Caco-2 (cell line): ENCODE measurements at regions not wholly inside any gene's neighbourhood (a gene's known extent, or its start where the extent isn't known, plus 50 kb on each side); places are given as distances from the start of the nearest gene placed in this dataset.

Experiments
- BruUV-seq: library from RNA; stranded (reverse); fragments of 400-500 nt; replicated peaks from 2 replicates; lab custom pipeline; 2021; lab: Mats Ljungman, UMichigan
- CTCF ChIA-PET: fragments of 300-600 bp; sonication (Branson Sonifier 250); formaldehyde crosslinking; loops from one replicate; lab custom pipeline; 2022; ENCODE audit warnings: antibody characterized with exemption; lab: Charles Lee
- POLR2A ChIA-PET: fragments of 300-600 bp; sonication (Branson Sonifier 250); formaldehyde crosslinking; loops from one replicate; lab custom pipeline; 2022; ENCODE audit warnings: antibody characterized with exemption; lab: Charles Lee
- DNase-seq, 2 experiments: peaks; one replicate each; pipeline versions ENCODE4 v3.0.0 to v3.0.0-alpha.2; 2020 to 2022
- H3K27me3 ChIP-seq: replicated peaks from 2 replicates; pipeline ENCODE4 v1.6.0; 2011; ENCODE audit warnings: low read length; ENCODE audit not compliant: control insufficient read depth, insufficient read depth
- H3K36me3 ChIP-seq: 2 replicates; pipeline ENCODE4 v1.5.1; 2011; ENCODE audit warnings: low read length; ENCODE audit not compliant: control insufficient read depth, insufficient read depth
- H3K4me1 ChIP-seq: fragments of 250-450 bp; sonication (Bioruptor Pico); 2 replicates; pipeline ENCODE4 v1.5.1; 2020; ENCODE audit warnings: mild to moderate bottlenecking
- H3K4me3 ChIP-seq: 2 replicates; pipeline ENCODE4 v1.5.1; 2011; ENCODE audit warnings: low read depth, mild to moderate bottlenecking, control low read depth, low read length
- H3K9me3 ChIP-seq: fragments of 250-450 bp; sonication (Bioruptor Pico); 2 replicates; pipeline ENCODE4 v1.5.1; 2020; ENCODE audit warnings: mild to moderate bottlenecking, moderate library complexity
- H3K27ac Mint-ChIP-seq: one replicate; pipeline ENCODE4 v1.8.0; 2022; ENCODE audit warnings: mixed read lengths; ENCODE audit not compliant: unreplicated experiment
- H3K27me3 Mint-ChIP-seq: one replicate; pipeline ENCODE4 v1.8.0; 2022; ENCODE audit warnings: mixed read lengths; ENCODE audit not compliant: insufficient read depth, unreplicated experiment
- H3K36me3 Mint-ChIP-seq: one replicate; pipeline ENCODE4 v1.8.0; 2022; ENCODE audit warnings: mild to moderate bottlenecking, mixed read lengths; ENCODE audit not compliant: insufficient read depth, unreplicated experiment
- H3K4me1 Mint-ChIP-seq: one replicate; pipeline ENCODE4 v1.8.0; 2022; ENCODE audit warnings: low read depth, mixed read lengths; ENCODE audit not compliant: unreplicated experiment
- H3K4me3 Mint-ChIP-seq: one replicate; pipeline ENCODE4 v1.8.0; 2022; ENCODE audit warnings: mild to moderate bottlenecking, moderate library complexity, mixed read lengths; ENCODE audit not compliant: unreplicated experiment
- H3K9me3 Mint-ChIP-seq: one replicate; pipeline ENCODE4 v1.8.0; 2022; ENCODE audit warnings: mixed read lengths; ENCODE audit not compliant: unreplicated experiment
- intact Hi-C: fragments of 100-400 bp; cut with micrococcal nuclease; formaldehyde crosslinking; loops from one replicate; pipeline ENCODE4 v1.10.0; 2022; ENCODE audit not compliant: unreplicated experiment
- TF ChIP-seq, protein P1 (sequence below), 2 experiments: fragments of 200-600 bp in 1 of 2; IDR thresholded peaks; 1 replicate in 1 of 2; 2 replicates in 1 of 2; pipeline versions ENCODE4 v1.5.1 to v1.8.0; 2011 to 2022; ENCODE audit warnings: antibody characterized with exemption in 1 of 2, control low read depth in 1 of 2, inconsistent platforms in 1 of 2, low read depth in 1 of 2, low read length in 1 of 2, mild to moderate bottlenecking in 1 of 2, moderate library complexity in 1 of 2; ENCODE audit not compliant: insufficient read depth in 1 of 2, severe bottlenecking in 1 of 2, unreplicated experiment in 1 of 2

DNA sequence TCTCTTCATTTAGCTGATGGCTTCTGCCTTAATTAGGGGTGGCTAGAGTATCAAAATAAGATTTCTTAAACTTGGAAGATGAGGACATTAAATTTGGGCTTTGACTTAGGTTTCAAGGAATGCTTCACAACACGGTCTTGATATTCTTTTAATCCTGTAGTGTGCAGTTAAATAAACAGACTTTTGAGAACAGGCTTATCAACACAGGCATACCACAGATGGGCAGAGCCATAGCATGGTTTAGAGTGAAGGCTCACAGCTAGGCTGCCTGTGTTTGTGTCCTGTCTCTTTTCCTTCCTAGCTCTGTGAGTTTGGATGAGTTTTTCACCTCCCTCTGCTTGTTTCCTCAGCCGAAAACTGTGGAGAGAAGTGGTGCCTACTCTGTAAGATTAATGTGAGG is 102.3 kb upstream of the IPO9 start:
- POLR2A ChIA-PET: no interaction called here

DNA sequence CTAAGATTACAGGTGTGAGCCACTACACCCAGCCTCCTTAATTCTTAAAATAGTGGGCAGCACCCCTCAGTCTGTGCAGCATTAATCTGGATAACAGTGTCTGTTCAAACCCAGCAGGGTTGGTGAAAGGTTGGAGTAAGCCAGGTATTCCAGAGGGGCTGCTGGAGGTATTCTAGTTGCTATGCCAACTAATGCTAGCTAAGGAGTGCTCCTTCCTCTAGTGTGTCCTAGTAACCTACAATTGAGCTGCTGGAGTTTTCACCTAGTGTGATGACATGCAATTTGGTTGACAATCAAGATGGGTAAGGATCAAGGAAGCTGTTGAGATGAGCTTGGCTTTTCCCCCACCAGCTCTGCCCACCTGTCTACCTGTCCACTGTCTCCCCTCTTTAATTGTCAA is 100.2 kb upstream of the IPO9 start:
- TF ChIP-seq, protein P1, sequence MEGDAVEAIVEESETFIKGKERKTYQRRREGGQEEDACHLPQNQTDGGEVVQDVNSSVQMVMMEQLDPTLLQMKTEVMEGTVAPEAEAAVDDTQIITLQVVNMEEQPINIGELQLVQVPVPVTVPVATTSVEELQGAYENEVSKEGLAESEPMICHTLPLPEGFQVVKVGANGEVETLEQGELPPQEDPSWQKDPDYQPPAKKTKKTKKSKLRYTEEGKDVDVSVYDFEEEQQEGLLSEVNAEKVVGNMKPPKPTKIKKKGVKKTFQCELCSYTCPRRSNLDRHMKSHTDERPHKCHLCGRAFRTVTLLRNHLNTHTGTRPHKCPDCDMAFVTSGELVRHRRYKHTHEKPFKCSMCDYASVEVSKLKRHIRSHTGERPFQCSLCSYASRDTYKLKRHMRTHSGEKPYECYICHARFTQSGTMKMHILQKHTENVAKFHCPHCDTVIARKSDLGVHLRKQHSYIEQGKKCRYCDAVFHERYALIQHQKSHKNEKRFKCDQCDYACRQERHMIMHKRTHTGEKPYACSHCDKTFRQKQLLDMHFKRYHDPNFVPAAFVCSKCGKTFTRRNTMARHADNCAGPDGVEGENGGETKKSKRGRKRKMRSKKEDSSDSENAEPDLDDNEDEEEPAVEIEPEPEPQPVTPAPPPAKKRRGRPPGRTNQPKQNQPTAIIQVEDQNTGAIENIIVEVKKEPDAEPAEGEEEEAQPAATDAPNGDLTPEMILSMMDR (IDR thresholded peaks at IDR 0.05; ENCODE audit: insufficient read depth in 1 of 2, low read depth in 1 of 2, low read length in 1 of 2, severe bottlenecking in 1 of 2, unreplicated experiment in 1 of 2): no peak
- Histone ChIP-seq H3K4me1 (no peaks in the 10 kb centered on the region), H3K4me3 (no peak overlapping the region), H3K36me3 (no peaks in the 10 kb centered on the region), H3K9me3 (no peaks in the 10 kb centered on the region), H3K27me3 (no peaks in the 10 kb centered on the region)
- Mint-ChIP-seq H3K36me3 (no peaks in the 10 kb centered on the region), H3K27ac (no peak overlapping the region), H3K27me3 (peaks cover 13% of the 10 kb centered on the region), H3K4me1 (no peaks in the 10 kb centered on the region), H3K4me3 (no peak overlapping the region), H3K9me3 (no peaks in the 10 kb centered on the region)
- no TSS peak for BruUV-seq
- intact Hi-C loops: no loop called here
- no peak for DNase-seq
- ChIA-PET POLR2A (no interaction called here), CTCF (interaction anchor here (0.8 to 1.4 kb wide), 3 partner anchors 19 to 169 kb away, joined by 3 read pairs; no protein-coding TSS in a partner anchor)

More for the DNA sequence above, 102.3 kb upstream of the IPO9 start:
- intact Hi-C loops: no loop called here
- CTCF ChIA-PET: interaction anchor here (0.7 to 0.9 kb wide), 2 partner anchors 13 to 169 kb away, joined by 3 read pairs; no protein-coding TSS in a partner anchor
- Mint-ChIP-seq H3K4me1 (no peaks in the 10 kb centered on the region), H3K27ac (no peak overlapping the region), H3K4me3 (no peak overlapping the region), H3K36me3 (no peaks in the 10 kb centered on the region), H3K27me3 (peaks cover 10% of the 10 kb centered on the region), H3K9me3 (no peaks in the 10 kb centered on the region)
- no peak for DNase-seq
- H3K4me1 ChIP-seq: no peaks in the 10 kb centered on the region
- no TSS peak for BruUV-seq
- H3K36me3 ChIP-seq: no peaks in the 10 kb centered on the region
- TF ChIP-seq, protein P1 (IDR thresholded peaks at IDR 0.05; ENCODE audit: insufficient read depth in 1 of 2, low read depth in 1 of 2, low read length in 1 of 2, severe bottlenecking in 1 of 2, unreplicated experiment in 1 of 2): no peak
- no peaks in the 10 kb centered on the region for H3K9me3 ChIP-seq
- no peaks in the 10 kb centered on the region for H3K27me3 ChIP-seq
- H3K4me3 ChIP-seq: no peak overlapping the region

DNA sequence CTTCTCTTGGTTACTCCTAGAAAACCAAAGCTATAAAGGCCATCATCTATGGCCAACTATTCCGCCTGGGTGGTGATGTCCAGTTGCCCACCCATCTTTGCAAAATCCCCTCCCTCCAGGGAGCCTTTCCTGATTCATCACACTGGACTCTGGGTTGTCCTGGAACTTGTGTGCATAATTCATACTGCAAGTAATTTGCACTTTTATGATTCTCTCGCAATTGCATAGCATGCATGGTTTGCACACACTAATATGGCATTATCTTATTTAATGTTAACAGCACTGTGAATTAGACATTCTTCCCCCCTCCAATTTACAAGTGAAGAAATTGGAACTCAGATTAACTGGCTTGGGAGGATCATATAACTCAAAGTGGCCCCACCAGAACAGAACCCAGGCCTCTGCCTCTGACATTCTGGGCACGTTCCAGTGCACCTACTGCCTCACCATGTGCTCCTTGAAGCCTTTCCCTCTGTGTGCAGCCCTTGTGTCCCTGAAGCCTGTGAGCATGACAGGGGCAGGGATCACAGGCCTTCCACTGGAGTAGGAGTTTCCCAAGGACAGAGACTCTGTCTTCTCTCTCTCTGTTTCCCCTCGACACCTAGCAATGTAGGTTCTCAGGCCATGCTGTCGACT is 98.9 kb upstream of the IPO9 start:
- H3K27ac Mint-ChIP-seq: no peak overlapping the region
- BruUV-seq: no TSS peak
- TF ChIP-seq, protein P1 (IDR thresholded peaks at IDR 0.05; ENCODE audit: insufficient read depth in 1 of 2, low read depth in 1 of 2, low read length in 1 of 2, severe bottlenecking in 1 of 2, unreplicated experiment in 1 of 2): no peak
- intact Hi-C loops: no loop called here
- no peaks in the 10 kb centered on the region for H3K9me3 Mint-ChIP-seq
- no peak overlapping the region for H3K4me3 Mint-ChIP-seq
- Histone ChIP-seq H3K27me3 (no peaks in the 10 kb centered on the region; the same call in 1 of the 2 replicates), H3K4me1 (no peaks in the 10 kb centered on the region), H3K4me3 (no peak overlapping the region), H3K36me3 (no peaks in the 10 kb centered on the region), H3K9me3 (no peaks in the 10 kb centered on the region)
- CTCF ChIA-PET: no interaction called here
- POLR2A ChIA-PET: no interaction called here
- no peaks in the 10 kb centered on the region for H3K36me3 Mint-ChIP-seq
- no peak for DNase-seq
- peaks cover 11% of the 10 kb centered on the region for H3K27me3 Mint-ChIP-seq
- H3K4me1 Mint-ChIP-seq: no peaks in the 10 kb centered on the region
